ENCODE measurements at regions not wholly inside any gene's neighbourhood (a gene's known extent, or its start where the extent isn't known, plus 50 kb on each side); places are given as distances from the start of the nearest gene placed in this dataset.
"Not testable (repeated sequence)": the region's sequence is repeated elsewhere in the genome, so short reads cannot be mapped to it uniquely, and the experiment has no call there.

DNA sequence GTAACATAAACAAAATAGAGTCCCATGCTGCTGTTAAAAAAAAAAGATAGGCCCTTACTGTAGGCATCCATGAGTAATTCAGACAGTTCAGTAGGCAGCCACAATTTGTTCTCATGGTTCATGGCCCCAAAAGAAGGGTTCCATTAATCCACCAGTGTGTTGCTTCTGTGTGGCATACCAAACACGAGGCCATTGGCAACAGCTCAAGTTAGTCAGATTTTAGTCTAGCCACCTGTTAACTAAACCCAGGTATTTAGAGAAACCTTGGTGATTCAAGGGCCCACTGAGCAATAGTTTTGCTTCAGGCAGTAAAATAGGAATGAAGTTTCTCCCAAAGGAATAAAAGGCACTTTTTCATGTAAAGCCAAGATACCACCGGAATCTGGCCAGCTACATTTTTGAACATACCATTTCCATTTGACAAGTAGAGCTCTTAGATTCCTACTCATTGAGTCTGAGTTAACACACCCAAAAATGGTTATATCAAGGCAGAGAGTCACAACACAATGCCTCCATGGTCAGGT lies 80.1 kb upstream of the SRD5A2 start:
- DNase-seq (ENCODE audit: low read depth), result no peak
- no peak overlapping the region for H3K4me3 ChIP-seq (ENCODE audit: control insufficient read depth, low read depth, low read length)
- no peak for TF ChIP-seq CTCF (conservative IDR thresholded peaks at IDR 0.05; ENCODE audit: control insufficient read depth, insufficient read depth, low read depth, low read length)

- H3K4me3 ChIP-seq (ENCODE audit: control insufficient read depth, low read depth, low read length), result no peak overlapping the region
- no peak for TF ChIP-seq CTCF (conservative IDR thresholded peaks at IDR 0.05; ENCODE audit: control insufficient read depth, insufficient read depth, low read depth, low read length)
- DNase-seq (ENCODE audit: low read depth), result peak; percentile 3
Observed at GRCh38 chr2:31660165-31660564, 79.4 kb upstream of the SRD5A2 start.

- TF ChIP-seq CTCF (conservative IDR thresholded peaks at IDR 0.05; ENCODE audit: control insufficient read depth, insufficient read depth, low read depth, low read length), result no peak
- DNase-seq (ENCODE audit: low read depth), result no peak
- H3K4me3 ChIP-seq (ENCODE audit: control insufficient read depth, low read depth, low read length), result no peak overlapping the region
Observed at GRCh38 chr2:31654241-31654640, 73.5 kb upstream of the SRD5A2 start.

DNA sequence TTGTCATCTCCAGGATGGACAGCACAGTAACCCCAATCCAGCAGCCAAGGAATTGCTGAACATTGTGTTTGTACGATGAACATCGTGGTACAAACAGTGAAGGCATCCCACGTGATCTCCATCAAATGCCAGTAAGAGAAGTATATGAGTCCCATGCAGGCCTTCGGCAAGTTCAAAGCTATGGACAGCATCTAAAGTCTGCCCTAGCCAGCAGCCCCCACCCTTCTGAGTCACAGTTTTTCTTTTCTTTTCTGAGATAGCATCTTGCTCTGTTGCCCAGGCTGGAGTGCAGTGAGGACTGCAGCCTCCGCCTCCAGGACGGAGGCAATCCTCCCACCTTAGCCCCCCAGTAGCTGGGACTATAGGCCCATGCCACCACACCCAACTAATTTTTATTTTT lies 71.0 kb upstream of the SRD5A2 start:
- no peak for DNase-seq (ENCODE audit: low read depth)
- no peak overlapping the region for H3K4me3 ChIP-seq (ENCODE audit: control insufficient read depth, low read depth, low read length)
- no peak for TF ChIP-seq CTCF (conservative IDR thresholded peaks at IDR 0.05; ENCODE audit: control insufficient read depth, insufficient read depth, low read depth, low read length)

- DNase-seq (ENCODE audit: low read depth), result no peak
- no peak for TF ChIP-seq CTCF (conservative IDR thresholded peaks at IDR 0.05; ENCODE audit: control insufficient read depth, insufficient read depth, low read depth, low read length)
Observed at GRCh38 chr2:31651267-31651666, 70.5 kb upstream of the SRD5A2 start.

GRCh38 chr2:31644551-31644950 lies 63.8 kb upstream of the SRD5A2 start:
- no peak for DNase-seq (ENCODE audit: low read depth)
- TF ChIP-seq CTCF (conservative IDR thresholded peaks at IDR 0.05; ENCODE audit: control insufficient read depth, insufficient read depth, low read depth, low read length), result no peak
- no peak overlapping the region for H3K4me3 ChIP-seq (ENCODE audit: control insufficient read depth, low read depth, low read length)

More at GRCh38 chr2:31651267-31651666, 70.5 kb upstream of the SRD5A2 start:
- H3K4me3 ChIP-seq (ENCODE audit: control insufficient read depth, low read depth, low read length), result no peak overlapping the region

GRCh38 chr2:31642707-31643106 lies 62.0 kb upstream of the SRD5A2 start:
- DNase-seq (ENCODE audit: low read depth), result no peak
- no peak overlapping the region for H3K4me3 ChIP-seq (ENCODE audit: control insufficient read depth, low read depth, low read length)
- no peak for TF ChIP-seq CTCF (conservative IDR thresholded peaks at IDR 0.05; ENCODE audit: control insufficient read depth, insufficient read depth, low read depth, low read length)

DNA sequence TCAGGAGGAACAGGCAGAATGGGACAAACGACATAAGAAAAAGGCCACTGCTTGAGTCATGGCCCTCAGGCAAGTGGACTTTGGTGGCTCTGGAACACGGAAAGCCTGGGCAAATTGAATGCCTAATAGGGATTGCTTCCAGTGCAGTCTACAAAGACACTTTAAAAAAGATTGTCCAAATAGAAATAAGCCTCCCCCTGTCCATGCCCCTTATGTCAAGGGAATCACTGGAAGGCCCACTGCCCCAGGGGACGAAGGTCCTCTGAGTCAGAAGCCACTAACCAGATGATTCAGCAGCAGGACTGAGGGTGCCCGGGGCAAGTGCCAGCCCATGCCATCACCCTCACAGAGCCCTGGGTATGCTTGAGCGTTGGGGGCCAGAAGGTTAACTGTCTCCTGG lies 51.5 kb upstream of the SRD5A2 start:
- not testable (repeated sequence) for DNase-seq (ENCODE audit: low read depth); H3K4me3 ChIP-seq (ENCODE audit: control insufficient read depth, low read depth, low read length)

Data from fibroblast of mammary gland (primary cell).